ENCODE measurements at regions not wholly inside any gene's neighbourhood (a gene's known extent, or its start where the extent isn't known, plus 50 kb on each side); places are given as distances from the start of the nearest gene placed in this dataset.

DNA sequence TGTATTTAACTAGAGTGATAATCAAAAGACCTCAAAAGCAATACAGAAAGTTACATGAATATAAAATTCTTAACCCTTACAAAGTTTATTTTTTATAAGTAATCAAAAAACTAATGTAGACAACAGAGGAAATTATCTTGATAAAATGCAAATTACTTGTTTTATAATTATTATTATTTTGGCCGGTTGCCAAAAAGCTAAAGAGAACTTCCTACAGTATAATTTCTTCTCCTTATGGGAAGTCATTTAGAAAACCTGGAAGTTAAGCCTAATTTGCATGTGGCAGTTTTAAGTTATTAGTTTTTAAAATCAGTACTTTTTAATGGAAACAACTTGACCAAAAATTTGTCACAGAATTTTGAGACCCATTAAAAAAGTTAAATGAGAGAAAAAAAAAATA, 621.3 kb upstream of the PCDH10 start:
- H2AFZ ChIP-seq (ENCODE audit: low read length): no peak overlapping the region
- H3K36me3 Mint-ChIP-seq (ENCODE audit: insufficient read depth in 1 of 3, low read depth in 3 of 3): peaks cover 0 to 4% (median 0%) of the 10 kb centered on the region in 3 experiments; a peak in 3 of 7 replicates
- no CpG with 5 or more reads among the region's 1 CpG for WGBS (ENCODE audit: extremely low coverage, insufficient read length, low lambda C conversion rate)
- no peak overlapping the region for H3K56ac ChIP-seq (ENCODE audit: insufficient read length, low read depth, low read length)
- no peaks in the 10 kb centered on the region for H3K79me1 ChIP-seq (ENCODE audit: insufficient read depth, low read depth, low read length, poor library complexity, severe bottlenecking)
- no peak overlapping the region for H3K4me3 Mint-ChIP-seq
- no peak overlapping the region for H2BK5ac ChIP-seq (ENCODE audit: insufficient read length, low read length)
- no peak overlapping the region for H2BK12ac ChIP-seq (ENCODE audit: insufficient read length, low read depth, low read length)
- no peak overlapping the region for H2BK15ac ChIP-seq (ENCODE audit: low read depth, low read length)
- peaks cover 6 to 10% of the 10 kb centered on the region in 2 experiments for H3K4me1 Mint-ChIP-seq
- no peak overlapping the region for H3K4me2 ChIP-seq (ENCODE audit: insufficient read depth, insufficient read length, low read length)
- no peak overlapping the region for H2BK120ac ChIP-seq (ENCODE audit: low read depth, low read length, poor library complexity, severe bottlenecking)
- no peak overlapping the region for H2AK5ac ChIP-seq (ENCODE audit: insufficient read length, low read length)
- H3K4me1 ChIP-seq (ENCODE audit: insufficient read depth, low read length): peaks cover 2% of the 10 kb centered on the region; the same call in 1 of the 2 replicates
- H3K23ac ChIP-seq (ENCODE audit: insufficient read length, low read depth, low read length): no peak overlapping the region
- no peak overlapping the region for H4K5ac ChIP-seq (ENCODE audit: insufficient read length, low read depth, low read length)
- H4K91ac ChIP-seq (ENCODE audit: insufficient read length, low read depth, low read length): no peak overlapping the region
- H4K8ac ChIP-seq (replicated peaks; ENCODE audit: insufficient read length, low read depth, low read length): no peak overlapping the region
- DNase-seq: no peak
- H3K27me3 ChIP-seq (ENCODE audit: insufficient read depth, low read length): no peaks in the 10 kb centered on the region
- H3K27ac Mint-ChIP-seq: peak overlapping the region in 2 of 3 experiments; percentile 20 to 49; a peak in 3 of 7 replicates
- no peaks in the 10 kb centered on the region for H3K9me3 ChIP-seq (ENCODE audit: control insufficient read depth, low read depth, low read length)
- no peaks in the 10 kb centered on the region for H4K20me1 ChIP-seq (ENCODE audit: control insufficient read depth, insufficient read depth, insufficient read length)
- H3K23me2 ChIP-seq (ENCODE audit: insufficient read length, low read depth, low read length, poor library complexity, severe bottlenecking): no peaks in the 10 kb centered on the region
- no peaks in the 10 kb centered on the region for H3K79me2 ChIP-seq (ENCODE audit: insufficient read depth, low read length)
- H3K9me3 Mint-ChIP-seq: peaks cover 0 to 3% of the 10 kb centered on the region in 2 experiments; a peak in 1 of 5 replicates
- H3K4ac ChIP-seq (ENCODE audit: low read depth, low read length): no peak overlapping the region
- no peak overlapping the region for H3K18ac ChIP-seq (ENCODE audit: insufficient read length, low read depth, low read length)
- no peak overlapping the region for H3K14ac ChIP-seq (ENCODE audit: insufficient read depth, low read length)
- TF ChIP-seq, protein P1, sequence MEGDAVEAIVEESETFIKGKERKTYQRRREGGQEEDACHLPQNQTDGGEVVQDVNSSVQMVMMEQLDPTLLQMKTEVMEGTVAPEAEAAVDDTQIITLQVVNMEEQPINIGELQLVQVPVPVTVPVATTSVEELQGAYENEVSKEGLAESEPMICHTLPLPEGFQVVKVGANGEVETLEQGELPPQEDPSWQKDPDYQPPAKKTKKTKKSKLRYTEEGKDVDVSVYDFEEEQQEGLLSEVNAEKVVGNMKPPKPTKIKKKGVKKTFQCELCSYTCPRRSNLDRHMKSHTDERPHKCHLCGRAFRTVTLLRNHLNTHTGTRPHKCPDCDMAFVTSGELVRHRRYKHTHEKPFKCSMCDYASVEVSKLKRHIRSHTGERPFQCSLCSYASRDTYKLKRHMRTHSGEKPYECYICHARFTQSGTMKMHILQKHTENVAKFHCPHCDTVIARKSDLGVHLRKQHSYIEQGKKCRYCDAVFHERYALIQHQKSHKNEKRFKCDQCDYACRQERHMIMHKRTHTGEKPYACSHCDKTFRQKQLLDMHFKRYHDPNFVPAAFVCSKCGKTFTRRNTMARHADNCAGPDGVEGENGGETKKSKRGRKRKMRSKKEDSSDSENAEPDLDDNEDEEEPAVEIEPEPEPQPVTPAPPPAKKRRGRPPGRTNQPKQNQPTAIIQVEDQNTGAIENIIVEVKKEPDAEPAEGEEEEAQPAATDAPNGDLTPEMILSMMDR (conservative IDR thresholded peaks at IDR 0.05): no peak
- no peak overlapping the region for H3T11ph ChIP-seq (ENCODE audit: low read length)
- no peak overlapping the region for H2BK20ac ChIP-seq (ENCODE audit: low read depth, low read length, poor library complexity, severe bottlenecking)
- H3K27ac ChIP-seq (ENCODE audit: insufficient read length, low read depth, low read length): no peak overlapping the region
- H3K27me3 Mint-ChIP-seq (ENCODE audit: low read depth): no peaks in the 10 kb centered on the region
- no peak overlapping the region for H3K9ac ChIP-seq (ENCODE audit: extremely low read depth, insufficient read length, low read length)
